CD4-positive, alpha-beta memory T cell (primary cell): ENCODE measurements at regions not wholly inside any gene's neighbourhood (a gene's known extent, or its start where the extent isn't known, plus 50 kb on each side); places are given as distances from the start of the nearest gene placed in this dataset.

Experiments used
- CTCF ChIA-PET: fragments of 350-600 bp; sonication (Branson Sonifier 250); formaldehyde crosslinking; loops from one replicate; lab custom pipeline; 2021; ENCODE audit warnings: inconsistent platforms; ENCODE audit not compliant: partially characterized antibody; lab: Charles Lee
- POLR2A ChIA-PET: fragments of 350-600 bp; sonication (Branson Sonifier 250); formaldehyde crosslinking; loops from one replicate; lab custom pipeline; 2021; ENCODE audit not compliant: partially characterized antibody; lab: Charles Lee
- DNase-seq, 5 donors: peaks; one replicate each; pipeline versions ENCODE4 v3.0.0 to v3.0.0-alpha.2; 2020 to 2022; ENCODE audit warnings: mixed read lengths in 1 of 5
- H3K27ac ChIP-seq: one replicate; pipeline ENCODE4 v1.7.0; 2013; ENCODE audit warnings: low read depth, low read length
- H3K27me3 ChIP-seq: 2 replicates; pipeline ENCODE4 v1.7.0; 2013; ENCODE audit warnings: mild to moderate bottlenecking, low read length, moderate library complexity; ENCODE audit not compliant: insufficient read depth
- H3K36me3 ChIP-seq: 2 replicates; pipeline ENCODE4 v1.7.0; 2013; ENCODE audit warnings: mild to moderate bottlenecking, low read length, moderate library complexity; ENCODE audit not compliant: insufficient read depth
- H3K4me1 ChIP-seq: 2 replicates; pipeline ENCODE4 v1.7.0; 2013; ENCODE audit warnings: mild to moderate bottlenecking, low read length, moderate library complexity; ENCODE audit not compliant: insufficient read depth
- H3K4me3 ChIP-seq, 2 donors: one replicate each; pipeline ENCODE4 v1.7.0; 2013; ENCODE audit warnings: low read length in 2 of 2, mild to moderate bottlenecking in 1 of 2
- H3K9me3 ChIP-seq, 2 donors: one replicate each; pipeline ENCODE4 v1.7.0; 2013; ENCODE audit warnings: low read length in 2 of 2, control low read depth in 1 of 2; ENCODE audit not compliant: control insufficient read depth in 1 of 2
- H3K27ac Mint-ChIP-seq, 7 donors: one replicate each; pipeline ENCODE4 v1.8.0; 2020 to 2021; ENCODE audit warnings: mixed read lengths in 7 of 7, mild to moderate bottlenecking in 6 of 7, inconsistent platforms in 3 of 7, moderate library complexity in 3 of 7
- H3K27me3 Mint-ChIP-seq, 2 donors: one replicate each; pipeline ENCODE4 v1.8.0; 2020 to 2021; ENCODE audit warnings: mixed read lengths in 2 of 2
- H3K36me3 Mint-ChIP-seq, 2 donors: one replicate each; pipeline ENCODE4 v1.8.0; 2020 to 2021; ENCODE audit warnings: mixed read lengths in 2 of 2, inconsistent platforms in 1 of 2, mild to moderate bottlenecking in 1 of 2
- H3K4me1 Mint-ChIP-seq, 4 donors: one replicate each; pipeline ENCODE4 v1.8.0; 2020 to 2021; ENCODE audit warnings: mixed read lengths in 4 of 4, mild to moderate bottlenecking in 1 of 4
- H3K4me3 Mint-ChIP-seq, 8 donors: one replicate each; pipeline ENCODE4 v1.8.0; 2020 to 2021; ENCODE audit warnings: mixed read lengths in 8 of 8, mild to moderate bottlenecking in 7 of 8, moderate library complexity in 6 of 8, inconsistent platforms in 3 of 8
- H3K9me3 Mint-ChIP-seq, 8 donors: one replicate each; pipeline ENCODE4 v1.8.0; 2020 to 2021; ENCODE audit warnings: mixed read lengths in 8 of 8, mild to moderate bottlenecking in 5 of 8, inconsistent platforms in 3 of 8, moderate library complexity in 1 of 8
- intact Hi-C: fragments of 100-400 bp; cut with micrococcal nuclease; formaldehyde crosslinking; loops from one replicate; pipeline ENCODE4 v1.15.1; 2023

GRCh38 chr4:65265526-65265925, 404.8 kb downstream of the EPHA5 start:
- H3K27ac Mint-ChIP-seq = no peak overlapping the region
- DNase-seq = no peak
- H3K9me3 ChIP-seq = no peaks in the 10 kb centered on the region
- ChIA-PET CTCF (no interaction called here), POLR2A (no interaction called here)
- H3K9me3 Mint-ChIP-seq = peaks cover 0 to 12% (median 4%) of the 10 kb centered on the region in 8 donors
- no peaks in the 10 kb centered on the region for H3K4me1 Mint-ChIP-seq
- intact Hi-C loops = no loop called here
- no peaks in the 10 kb centered on the region for H3K27me3 Mint-ChIP-seq
- no peaks in the 10 kb centered on the region for H3K36me3 ChIP-seq
- H3K27ac ChIP-seq = no peak overlapping the region
- H3K27me3 ChIP-seq = no peaks in the 10 kb centered on the region
- H3K4me1 ChIP-seq = no peaks in the 10 kb centered on the region
- no peak overlapping the region for H3K4me3 ChIP-seq
- H3K4me3 Mint-ChIP-seq = no peak overlapping the region
- H3K36me3 Mint-ChIP-seq = no peaks in the 10 kb centered on the region

DNA sequence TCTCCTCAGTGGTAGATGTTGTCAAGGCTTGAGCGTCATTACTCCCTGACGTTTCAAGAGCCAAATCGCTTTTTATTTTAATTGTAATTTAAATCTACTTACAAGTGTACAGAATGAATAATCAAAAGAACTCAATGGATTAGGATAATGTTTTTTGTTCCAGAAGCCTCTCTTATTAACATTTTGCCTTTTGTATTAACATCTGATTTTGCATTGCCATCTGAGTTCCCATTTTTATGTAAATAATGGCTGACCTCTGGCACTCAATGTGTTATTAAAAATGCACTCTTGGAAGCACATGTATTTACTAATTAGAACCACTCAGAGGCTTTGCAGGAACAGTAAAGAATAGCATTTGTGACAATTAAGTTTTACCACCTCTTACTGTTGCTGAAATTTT, 411.0 kb downstream of the EPHA5 start:
- Histone ChIP-seq H3K36me3 (no peaks in the 10 kb centered on the region), H3K4me1 (no peaks in the 10 kb centered on the region), H3K27me3 (no peaks in the 10 kb centered on the region), H3K4me3 (no peak overlapping the region), H3K27ac (no peak overlapping the region), H3K9me3 (peaks cover 0 to 2% of the 10 kb centered on the region in 2 donors)
- POLR2A ChIA-PET = no interaction called here
- intact Hi-C loops = no loop called here
- Mint-ChIP-seq H3K36me3 (no peaks in the 10 kb centered on the region), H3K4me1 (no peaks in the 10 kb centered on the region), H3K27ac (no peak overlapping the region), H3K9me3 (peaks cover 0 to 9% (median 4%) of the 10 kb centered on the region in 8 donors), H3K4me3 (no peak overlapping the region), H3K27me3 (no peaks in the 10 kb centered on the region)
- CTCF ChIA-PET = no interaction called here
- no peak for DNase-seq

- Histone ChIP-seq H3K4me3 (no peak overlapping the region), H3K9me3 (no peaks in the 10 kb centered on the region), H3K36me3 (no peaks in the 10 kb centered on the region), H3K27me3 (no peaks in the 10 kb centered on the region), H3K27ac (no peak overlapping the region), H3K4me1 (no peaks in the 10 kb centered on the region)
- Mint-ChIP-seq H3K9me3 (peaks cover 0 to 8% (median 3%) of the 10 kb centered on the region in 8 donors), H3K27ac (no peak overlapping the region), H3K36me3 (no peaks in the 10 kb centered on the region), H3K4me3 (no peak overlapping the region), H3K27me3 (no peaks in the 10 kb centered on the region), H3K4me1 (no peaks in the 10 kb centered on the region)
- ChIA-PET POLR2A (no interaction called here), CTCF (no interaction called here)
- intact Hi-C loops = no loop called here
- no peak for DNase-seq
These were observed 419.4 kb downstream of the EPHA5 start for GRCh38 chr4:65250916-65251315.

- ChIA-PET POLR2A (no interaction called here), CTCF (no interaction called here)
- H3K27me3 Mint-ChIP-seq = no peaks in the 10 kb centered on the region
These were observed 421.2 kb downstream of the EPHA5 start for GRCh38 chr4:65249111-65249510.

DNA sequence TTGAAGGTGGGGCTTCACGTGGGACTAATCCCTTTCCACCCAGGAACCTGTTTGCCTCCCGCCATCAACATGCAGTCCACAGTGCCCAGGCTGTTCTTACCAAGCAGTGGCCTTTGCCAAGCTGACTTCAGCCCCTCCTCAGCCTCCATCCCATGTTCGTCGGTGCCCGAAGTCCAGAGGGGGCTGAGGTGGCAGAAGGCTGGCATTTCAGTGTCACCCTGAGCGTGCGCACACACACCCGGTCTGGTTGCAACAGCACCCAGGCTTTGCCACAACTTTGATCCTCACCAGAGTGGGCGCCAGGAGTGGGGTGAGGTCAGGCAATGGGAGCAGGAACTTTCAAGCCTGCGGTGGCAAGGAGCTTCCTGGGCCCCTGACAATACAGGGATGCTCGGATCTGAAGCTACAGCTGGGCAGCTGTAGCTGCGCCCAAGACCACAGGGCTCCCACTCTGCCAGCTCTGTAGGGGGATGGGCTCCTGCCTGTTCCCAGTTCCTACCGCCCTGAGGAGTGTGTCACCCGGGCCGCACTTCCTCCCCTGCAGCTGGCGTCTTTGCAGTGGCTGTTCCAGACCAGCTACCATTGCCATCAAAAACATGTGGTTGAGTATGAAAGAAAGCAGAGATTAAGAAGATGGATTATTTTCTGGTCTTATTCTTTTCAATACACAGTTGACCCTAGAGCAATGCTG, 428.0 kb downstream of the EPHA5 start:
- H3K4me3 Mint-ChIP-seq = no peak overlapping the region
- no peaks in the 10 kb centered on the region for H3K36me3 ChIP-seq
- no peak overlapping the region for H3K27ac Mint-ChIP-seq
- H3K9me3 Mint-ChIP-seq = peaks cover 0 to 13% (median 5%) of the 10 kb centered on the region in 8 donors
- H3K27ac ChIP-seq = no peak overlapping the region
- CTCF ChIA-PET = no interaction called here
- H3K4me1 ChIP-seq = no peaks in the 10 kb centered on the region
- DNase-seq = no peak
- no peaks in the 10 kb centered on the region for H3K27me3 Mint-ChIP-seq
- POLR2A ChIA-PET = no interaction called here
- peaks cover 0 to under 1% of the 10 kb centered on the region in 2 donors for H3K9me3 ChIP-seq
- no peaks in the 10 kb centered on the region for H3K36me3 Mint-ChIP-seq
- no peaks in the 10 kb centered on the region for H3K27me3 ChIP-seq
- H3K4me3 ChIP-seq = no peak overlapping the region
- intact Hi-C loops = no loop called here
- no peaks in the 10 kb centered on the region for H3K4me1 Mint-ChIP-seq

More at GRCh38 chr4:65249111-65249510, 421.2 kb downstream of the EPHA5 start:
- no peaks in the 10 kb centered on the region for H3K4me1 Mint-ChIP-seq
- Histone ChIP-seq H3K27ac (no peak overlapping the region), H3K9me3 (no peaks in the 10 kb centered on the region), H3K27me3 (no peaks in the 10 kb centered on the region), H3K36me3 (no peaks in the 10 kb centered on the region), H3K4me1 (no peaks in the 10 kb centered on the region), H3K4me3 (no peak overlapping the region)
- no peak overlapping the region for H3K4me3 Mint-ChIP-seq
- H3K36me3 Mint-ChIP-seq = no peaks in the 10 kb centered on the region
- intact Hi-C loops = no loop called here
- H3K9me3 Mint-ChIP-seq = peaks cover 0 to 9% (median 3%) of the 10 kb centered on the region in 8 donors
- H3K27ac Mint-ChIP-seq = no peak overlapping the region
- no peak for DNase-seq

GRCh38 chr4:65241257-65241997, 428.9 kb downstream of the EPHA5 start:
- CTCF ChIA-PET = no interaction called here

GRCh38 chr4:65234061-65234460, 436.2 kb downstream of the EPHA5 start:
- DNase-seq = no peak
- intact Hi-C loops = no loop called here
- peaks cover 0 to 12% (median 5%) of the 10 kb centered on the region in 8 donors for H3K9me3 Mint-ChIP-seq
- no peaks in the 10 kb centered on the region for H3K27me3 ChIP-seq
- CTCF ChIA-PET = no interaction called here
- H3K4me3 Mint-ChIP-seq = no peak overlapping the region
- peaks cover 0 to 2% of the 10 kb centered on the region in 2 donors for H3K9me3 ChIP-seq
- no peak overlapping the region for H3K27ac ChIP-seq
- no peak overlapping the region for H3K27ac Mint-ChIP-seq
- no peaks in the 10 kb centered on the region for H3K36me3 Mint-ChIP-seq
- H3K4me3 ChIP-seq = no peak overlapping the region
- H3K4me1 Mint-ChIP-seq = no peaks in the 10 kb centered on the region
- H3K4me1 ChIP-seq = no peaks in the 10 kb centered on the region
- no peaks in the 10 kb centered on the region for H3K27me3 Mint-ChIP-seq
- POLR2A ChIA-PET = no interaction called here
- no peaks in the 10 kb centered on the region for H3K36me3 ChIP-seq

More at GRCh38 chr4:65241257-65241997, 428.9 kb downstream of the EPHA5 start:
- Mint-ChIP-seq H3K4me1 (no peaks in the 10 kb centered on the region), H3K36me3 (no peaks in the 10 kb centered on the region), H3K27ac (no peak overlapping the region), H3K9me3 (peaks cover 0 to 15% (median 7%) of the 10 kb centered on the region in 8 donors), H3K4me3 (no peak overlapping the region), H3K27me3 (no peaks in the 10 kb centered on the region)
- Histone ChIP-seq H3K27me3 (no peaks in the 10 kb centered on the region), H3K9me3 (peaks cover 0 to 2% of the 10 kb centered on the region in 2 donors), H3K4me3 (no peak overlapping the region), H3K27ac (no peak overlapping the region), H3K36me3 (no peaks in the 10 kb centered on the region), H3K4me1 (no peaks in the 10 kb centered on the region)
- POLR2A ChIA-PET = no interaction called here
- intact Hi-C loops = no loop called here
- no peak for DNase-seq
